GM12891 (cell line): ENCODE measurements at regions not wholly inside any gene's neighbourhood (a gene's known extent, or its start where the extent isn't known, plus 50 kb on each side); places are given as distances from the start of the nearest gene placed in this dataset.
"Not testable (repeated sequence)": the region's sequence is repeated elsewhere in the genome, so short reads cannot be mapped to it uniquely, and the experiment has no call there.

ENCODE experiments used
- POLR2A ChIP-seq: IDR thresholded peaks from 2 replicates; pipeline ENCODE4 v1.6.1; 2011; ENCODE audit warnings: low read depth, low read length, control low read depth
- POLR2AphosphoS5 ChIP-seq: IDR thresholded peaks from 2 replicates; pipeline ENCODE4 v1.6.1; 2011; ENCODE audit warnings: low read depth, low read length, control low read depth
- SPI1 ChIP-seq: IDR thresholded peaks from 2 replicates; pipeline ENCODE4 v1.6.1; 2011; ENCODE audit warnings: low read depth, low read length, control low read depth

DNA sequence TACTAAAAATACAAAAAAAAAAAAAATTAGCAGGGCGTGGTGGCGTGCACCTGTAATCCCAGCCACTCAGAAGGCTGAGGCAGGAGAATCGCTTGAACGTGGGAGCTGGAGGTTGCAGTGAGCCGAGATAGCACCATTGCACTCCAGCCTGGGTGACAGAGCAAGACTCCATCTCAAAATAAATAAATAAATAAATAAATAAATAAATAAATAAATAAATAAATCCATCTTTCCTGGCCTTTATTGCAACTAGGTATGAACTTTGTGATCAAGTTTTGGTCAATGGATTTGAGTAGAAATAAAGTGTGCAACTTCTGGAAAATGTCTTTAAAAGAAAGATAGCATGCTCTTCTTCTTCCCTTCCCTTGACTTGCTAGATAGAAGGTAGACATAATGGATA, 69.6 kb upstream of the LRFN2 start:
- not testable (repeated sequence) for TF ChIP-seq POLR2AphosphoS5, POLR2A, SPI1
